ENCODE measurements at regions not wholly inside any gene's neighbourhood (a gene's known extent, or its start where the extent isn't known, plus 50 kb on each side); places are given as distances from the start of the nearest gene placed in this dataset.

DNA sequence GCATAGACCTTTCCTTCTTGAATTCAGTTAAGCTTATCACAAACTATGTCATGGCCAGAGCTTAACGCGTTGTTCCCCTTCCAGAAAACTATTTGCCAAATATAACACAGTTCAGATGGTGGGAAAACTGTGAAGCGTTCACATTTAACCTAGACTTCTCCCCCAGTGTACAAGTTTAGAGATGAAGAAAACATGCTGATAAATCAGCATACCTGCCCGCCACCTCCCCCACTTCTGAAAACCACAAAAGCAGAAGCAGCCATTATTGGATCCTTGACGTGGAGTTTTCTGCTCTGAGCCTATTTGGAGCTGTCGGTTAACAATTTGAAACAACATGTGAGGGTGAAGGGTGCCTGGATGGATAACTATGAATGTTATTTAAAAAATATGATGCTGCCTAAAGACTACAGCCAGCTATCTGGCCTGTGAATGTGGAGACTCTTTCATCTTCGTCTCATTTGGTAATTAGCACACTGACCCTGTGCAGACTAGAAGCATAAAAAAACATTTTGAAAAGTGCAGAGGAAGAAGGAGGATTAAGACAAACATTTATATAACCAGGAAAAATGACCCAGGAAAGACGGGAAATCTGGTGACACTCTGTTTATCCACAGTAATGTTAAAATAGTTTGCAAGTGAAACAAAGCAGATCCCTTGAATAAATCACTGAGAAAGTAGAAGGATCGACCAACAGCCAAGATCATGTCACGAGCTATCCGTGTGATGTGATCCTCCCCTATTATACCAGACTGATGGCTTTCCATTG lies 408.2 kb downstream of the AEBP2 start:
- TF ChIP-seq POLR2A (IDR thresholded peaks at IDR 0.05) (no peak), POLR2AphosphoS5 (IDR thresholded peaks at IDR 0.05) (no peak), EP300 (IDR thresholded peaks at IDR 0.05) (no peak)
- TF ChIP-seq, protein P1, sequence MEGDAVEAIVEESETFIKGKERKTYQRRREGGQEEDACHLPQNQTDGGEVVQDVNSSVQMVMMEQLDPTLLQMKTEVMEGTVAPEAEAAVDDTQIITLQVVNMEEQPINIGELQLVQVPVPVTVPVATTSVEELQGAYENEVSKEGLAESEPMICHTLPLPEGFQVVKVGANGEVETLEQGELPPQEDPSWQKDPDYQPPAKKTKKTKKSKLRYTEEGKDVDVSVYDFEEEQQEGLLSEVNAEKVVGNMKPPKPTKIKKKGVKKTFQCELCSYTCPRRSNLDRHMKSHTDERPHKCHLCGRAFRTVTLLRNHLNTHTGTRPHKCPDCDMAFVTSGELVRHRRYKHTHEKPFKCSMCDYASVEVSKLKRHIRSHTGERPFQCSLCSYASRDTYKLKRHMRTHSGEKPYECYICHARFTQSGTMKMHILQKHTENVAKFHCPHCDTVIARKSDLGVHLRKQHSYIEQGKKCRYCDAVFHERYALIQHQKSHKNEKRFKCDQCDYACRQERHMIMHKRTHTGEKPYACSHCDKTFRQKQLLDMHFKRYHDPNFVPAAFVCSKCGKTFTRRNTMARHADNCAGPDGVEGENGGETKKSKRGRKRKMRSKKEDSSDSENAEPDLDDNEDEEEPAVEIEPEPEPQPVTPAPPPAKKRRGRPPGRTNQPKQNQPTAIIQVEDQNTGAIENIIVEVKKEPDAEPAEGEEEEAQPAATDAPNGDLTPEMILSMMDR (IDR thresholded peaks at IDR 0.05): no peak

Measured in suprapubic skin (tissue), 4 donors.